MM.1S (cell line): ENCODE measurements at regions not wholly inside any gene's neighbourhood (a gene's known extent, or its start where the extent isn't known, plus 50 kb on each side); places are given as distances from the start of the nearest gene placed in this dataset.

Experiments
- DNase-seq: peaks from one replicate; pipeline ENCODE4 v3.0.0-alpha.2; 2015
- H2AFZ ChIP-seq: fragments of 300-600 bp; sonication (generic); 2 replicates; pipeline ENCODE4 v1.6.0; 2016; ENCODE audit warnings: antibody characterized with exemption, low read length
- H3F3A ChIP-seq: fragments of 300-600 bp; sonication (generic); 2 replicates; pipeline ENCODE4 v1.6.1; 2016; ENCODE audit warnings: mild to moderate bottlenecking, antibody characterized with exemption, low read length, moderate library complexity, mixed read lengths; ENCODE audit not compliant: insufficient read depth
- H3K27ac ChIP-seq: fragments of 300-600 bp; sonication (generic); 2 replicates; pipeline ENCODE4 v1.5.1; 2016; ENCODE audit warnings: mild to moderate bottlenecking, low read length
- H3K27me3 ChIP-seq: fragments of 300-600 bp; sonication (generic); replicated peaks from 2 replicates; pipeline ENCODE4 v1.6.0; 2016; ENCODE audit warnings: low read length; ENCODE audit not compliant: insufficient read depth
- H3K36me3 ChIP-seq: fragments of 300-600 bp; sonication (generic); replicated peaks from 2 replicates; pipeline ENCODE4 v1.6.1; 2016; ENCODE audit warnings: mild to moderate bottlenecking, low read length, mixed read lengths; ENCODE audit not compliant: insufficient read depth
- H3K4me1 ChIP-seq: fragments of 300-600 bp; sonication (generic); 2 replicates; pipeline ENCODE4 v1.6.1; 2016; ENCODE audit warnings: low read length, mixed read lengths
- H3K4me2 ChIP-seq: fragments of 300-600 bp; sonication (generic); 2 replicates; pipeline ENCODE4 v1.6.0; 2016; ENCODE audit warnings: low read depth, low read length
- H3K4me3 ChIP-seq: fragments of 300-600 bp; sonication (generic); 2 replicates; pipeline ENCODE4 v1.5.1; 2016; ENCODE audit warnings: low read length, mixed read lengths
- H3K79me2 ChIP-seq: fragments of 300-600 bp; sonication (generic); 2 replicates; pipeline ENCODE4 v1.6.1; 2016; ENCODE audit warnings: mixed run types, low read length, mixed read lengths
- H3K9ac ChIP-seq: fragments of 300-600 bp; sonication (generic); 2 replicates; pipeline ENCODE4 v1.6.1; 2016; ENCODE audit warnings: low read length, mixed read lengths
- H3K9me2 ChIP-seq: fragments of 300-600 bp; sonication (generic); replicated peaks from 2 replicates; pipeline ENCODE4 v1.6.1; 2016; ENCODE audit warnings: mild to moderate bottlenecking, low read length, mixed read lengths; ENCODE audit not compliant: insufficient read depth
- H3K9me3 ChIP-seq: fragments of 300-600 bp; sonication (generic); replicated peaks from 2 replicates; pipeline ENCODE4 v1.6.1; 2016; ENCODE audit warnings: mild to moderate bottlenecking, low read length, mixed read lengths; ENCODE audit not compliant: insufficient read depth
- H4K20me1 ChIP-seq: fragments of 300-600 bp; sonication (generic); 2 replicates; pipeline ENCODE4 v1.6.1; 2016; ENCODE audit warnings: mild to moderate bottlenecking, low read length, moderate library complexity, mixed read lengths; ENCODE audit not compliant: insufficient read depth
- EZH2 ChIP-seq: fragments of 300-600 bp; sonication (generic); optimal IDR thresholded peaks from 2 replicates; pipeline ENCODE3; 2017; ENCODE audit warnings: low read depth, mild to moderate bottlenecking, antibody characterized with exemption, low read length, mixed read lengths
- EZH2phosphoT487 ChIP-seq: fragments of 300-600 bp; sonication (generic); IDR thresholded peaks from 2 replicates; pipeline ENCODE4 v1.6.1; 2018; ENCODE audit warnings: antibody characterized with exemption, low read length
- TF ChIP-seq, protein P1 (sequence below): fragments of 300-600 bp; sonication (generic); IDR thresholded peaks from 2 replicates; pipeline ENCODE4 v1.5.1; 2016; ENCODE audit warnings: antibody characterized with exemption, low read length, mixed read lengths

GRCh38 chr3:154590675-154591384, 160.8 kb upstream of the GPR149 start:
- no peak overlapping the region for H2AFZ ChIP-seq
- TF ChIP-seq EZH2phosphoT487 (no peak), EZH2 (no peak)
- TF ChIP-seq, protein P1, sequence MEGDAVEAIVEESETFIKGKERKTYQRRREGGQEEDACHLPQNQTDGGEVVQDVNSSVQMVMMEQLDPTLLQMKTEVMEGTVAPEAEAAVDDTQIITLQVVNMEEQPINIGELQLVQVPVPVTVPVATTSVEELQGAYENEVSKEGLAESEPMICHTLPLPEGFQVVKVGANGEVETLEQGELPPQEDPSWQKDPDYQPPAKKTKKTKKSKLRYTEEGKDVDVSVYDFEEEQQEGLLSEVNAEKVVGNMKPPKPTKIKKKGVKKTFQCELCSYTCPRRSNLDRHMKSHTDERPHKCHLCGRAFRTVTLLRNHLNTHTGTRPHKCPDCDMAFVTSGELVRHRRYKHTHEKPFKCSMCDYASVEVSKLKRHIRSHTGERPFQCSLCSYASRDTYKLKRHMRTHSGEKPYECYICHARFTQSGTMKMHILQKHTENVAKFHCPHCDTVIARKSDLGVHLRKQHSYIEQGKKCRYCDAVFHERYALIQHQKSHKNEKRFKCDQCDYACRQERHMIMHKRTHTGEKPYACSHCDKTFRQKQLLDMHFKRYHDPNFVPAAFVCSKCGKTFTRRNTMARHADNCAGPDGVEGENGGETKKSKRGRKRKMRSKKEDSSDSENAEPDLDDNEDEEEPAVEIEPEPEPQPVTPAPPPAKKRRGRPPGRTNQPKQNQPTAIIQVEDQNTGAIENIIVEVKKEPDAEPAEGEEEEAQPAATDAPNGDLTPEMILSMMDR = no peak
- H3K4me3 ChIP-seq = no peak overlapping the region
- H3K9me3 ChIP-seq = no peaks in the 10 kb centered on the region
- DNase-seq = no peak
- H4K20me1 ChIP-seq = no peaks in the 10 kb centered on the region
- no peak overlapping the region for H3K9ac ChIP-seq
- H3K27ac ChIP-seq = no peak overlapping the region
- H3K36me3 ChIP-seq = no peaks in the 10 kb centered on the region
- no peaks in the 10 kb centered on the region for H3K9me2 ChIP-seq
- no peaks in the 10 kb centered on the region for H3F3A ChIP-seq
- H3K79me2 ChIP-seq = no peaks in the 10 kb centered on the region
- H3K4me2 ChIP-seq = no peak overlapping the region
- H3K4me1 ChIP-seq = no peaks in the 10 kb centered on the region
- H3K27me3 ChIP-seq = no peaks in the 10 kb centered on the region

DNA sequence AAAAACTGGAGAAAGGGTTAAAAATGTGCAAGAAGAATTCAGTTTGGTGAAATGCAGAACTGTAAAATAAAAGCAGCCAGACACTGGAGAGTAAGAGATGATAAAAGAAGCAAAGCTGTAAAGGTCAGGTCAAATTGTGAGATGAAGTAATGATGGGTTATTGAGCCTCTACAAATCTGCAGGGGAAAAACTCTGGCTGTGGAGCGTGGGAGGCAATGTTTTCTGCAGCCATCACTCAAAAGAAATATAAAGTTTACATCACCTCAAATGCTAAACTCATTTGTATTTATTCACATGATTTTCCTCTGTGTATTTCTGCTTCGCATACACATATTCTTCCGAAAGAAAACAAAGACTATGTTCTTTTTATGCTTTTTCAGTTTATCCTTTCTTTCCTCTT, 158.8 kb upstream of the GPR149 start:
- Histone ChIP-seq H3K36me3 (no peaks in the 10 kb centered on the region), H3K4me3 (no peak overlapping the region), H3K27me3 (no peaks in the 10 kb centered on the region), H3K9me3 (no peaks in the 10 kb centered on the region), H3K4me1 (no peaks in the 10 kb centered on the region), H3F3A (no peaks in the 10 kb centered on the region), H3K9me2 (no peaks in the 10 kb centered on the region), H3K79me2 (no peaks in the 10 kb centered on the region), H3K9ac (no peak overlapping the region), H3K27ac (no peak overlapping the region), H3K4me2 (no peak overlapping the region), H4K20me1 (no peaks in the 10 kb centered on the region), H2AFZ (no peak overlapping the region)
- DNase-seq = no peak
- TF ChIP-seq EZH2phosphoT487 = no peak
- no peak for TF ChIP-seq EZH2
- TF ChIP-seq, protein P1 = no peak

DNA sequence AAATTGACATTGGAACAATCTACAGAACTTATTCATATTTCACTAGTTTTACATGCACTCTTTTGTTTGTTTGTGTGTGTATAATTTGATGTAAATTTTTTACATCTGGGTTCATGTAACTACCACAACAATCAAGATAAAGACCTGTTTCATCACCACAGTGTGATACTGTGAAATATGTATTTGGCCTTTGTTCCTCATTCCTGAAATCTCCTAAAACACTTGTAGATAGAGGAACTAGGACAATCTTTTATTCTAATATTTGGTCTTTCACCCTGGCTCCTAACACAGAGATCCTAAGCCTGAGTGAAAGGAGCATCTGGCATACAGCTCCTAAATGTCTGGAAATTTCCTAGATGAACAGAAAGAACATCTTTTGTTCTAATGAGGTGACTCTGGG, 155.0 kb upstream of the GPR149 start:
- no peaks in the 10 kb centered on the region for H3F3A ChIP-seq
- H3K4me2 ChIP-seq = no peak overlapping the region

GRCh38 chr3:154584041-154584440, 154.1 kb upstream of the GPR149 start:
- Histone ChIP-seq H3K36me3 (no peaks in the 10 kb centered on the region), H3K4me3 (no peak overlapping the region), H3K27ac (no peak overlapping the region), H3K27me3 (no peaks in the 10 kb centered on the region), H2AFZ (no peak overlapping the region), H4K20me1 (no peaks in the 10 kb centered on the region), H3K9me3 (no peaks in the 10 kb centered on the region), H3K4me1 (no peaks in the 10 kb centered on the region), H3K79me2 (no peaks in the 10 kb centered on the region), H3F3A (no peaks in the 10 kb centered on the region), H3K4me2 (no peak overlapping the region), H3K9ac (no peak overlapping the region), H3K9me2 (no peaks in the 10 kb centered on the region)
- DNase-seq = no peak
- TF ChIP-seq EZH2 (no peak), EZH2phosphoT487 (no peak)
- TF ChIP-seq, protein P1 = no peak

More for the DNA sequence above, 155.0 kb upstream of the GPR149 start:
- H3K9me2 ChIP-seq = no peaks in the 10 kb centered on the region
- no peak overlapping the region for H2AFZ ChIP-seq
- H3K9ac ChIP-seq = no peak overlapping the region
- no peak overlapping the region for H3K27ac ChIP-seq
- H3K79me2 ChIP-seq = no peaks in the 10 kb centered on the region
- no peak for DNase-seq
- H3K9me3 ChIP-seq = no peaks in the 10 kb centered on the region
- no peaks in the 10 kb centered on the region for H3K27me3 ChIP-seq
- no peak overlapping the region for H3K4me3 ChIP-seq
- no peaks in the 10 kb centered on the region for H4K20me1 ChIP-seq
- H3K36me3 ChIP-seq = no peaks in the 10 kb centered on the region
- no peak for TF ChIP-seq EZH2phosphoT487
- no peaks in the 10 kb centered on the region for H3K4me1 ChIP-seq
